DOHH2 (cell line): ENCODE measurements at regions not wholly inside any gene's neighbourhood (a gene's known extent, or its start where the extent isn't known, plus 50 kb on each side); places are given as distances from the start of the nearest gene placed in this dataset.

ENCODE experiments used
- CTCF ChIP-seq: fragments of 200-600 bp; sonication (generic); IDR thresholded peaks from one replicate; pipeline ENCODE4 v1.5.1; 2014; ENCODE audit warnings: antibody characterized with exemption, mild to moderate bottlenecking, low read depth, low read length; ENCODE audit not compliant: poor library complexity, severe bottlenecking
- EZH2phosphoT487 ChIP-seq: fragments of 200-600 bp; sonication (generic); IDR thresholded peaks from 2 replicates; pipeline ENCODE4 v1.6.1; 2017; ENCODE audit warnings: borderline replicate concordance, mild to moderate bottlenecking, antibody characterized with exemption, low read length, moderate library complexity, mixed read lengths

- no peak for TF ChIP-seq CTCF
- TF ChIP-seq EZH2phosphoT487, result no peak
Observed at GRCh38 chr3:162166543-162166942, 669.9 kb downstream of the OTOL1 start.
